NCI-H2029 treated with DMSO at 0.1 percent for 48 hours (cell line): ENCODE measurements at regions not wholly inside any gene's neighbourhood (a gene's known extent, or its start where the extent isn't known, plus 50 kb on each side); places are given as distances from the start of the nearest gene placed in this dataset.

Experiments
- DNase-seq: peaks from one replicate; lab custom pipeline; 2025; lab: John Stamatoyannopoulos, UW

DNA sequence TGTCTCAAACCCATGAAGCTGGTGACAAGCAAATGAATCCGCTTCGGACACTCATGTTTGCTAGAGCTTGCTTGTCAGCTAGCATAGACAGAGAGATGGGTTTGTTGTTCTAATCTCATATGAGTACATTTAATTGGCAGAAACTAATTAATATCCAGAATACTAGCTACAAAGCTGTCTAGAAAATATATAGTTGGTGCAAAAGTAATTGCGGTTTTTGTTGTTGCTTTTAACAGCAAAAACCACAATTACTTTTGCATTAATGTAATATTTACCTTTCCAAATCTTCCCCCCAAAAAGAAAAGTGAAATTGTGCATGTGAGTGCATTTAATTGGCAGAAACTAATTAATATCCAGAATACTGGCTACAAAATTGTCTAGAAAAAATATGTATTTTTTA is 1115.2 kb downstream of the TDRD15 start:
- no peak for DNase-seq

DNA sequence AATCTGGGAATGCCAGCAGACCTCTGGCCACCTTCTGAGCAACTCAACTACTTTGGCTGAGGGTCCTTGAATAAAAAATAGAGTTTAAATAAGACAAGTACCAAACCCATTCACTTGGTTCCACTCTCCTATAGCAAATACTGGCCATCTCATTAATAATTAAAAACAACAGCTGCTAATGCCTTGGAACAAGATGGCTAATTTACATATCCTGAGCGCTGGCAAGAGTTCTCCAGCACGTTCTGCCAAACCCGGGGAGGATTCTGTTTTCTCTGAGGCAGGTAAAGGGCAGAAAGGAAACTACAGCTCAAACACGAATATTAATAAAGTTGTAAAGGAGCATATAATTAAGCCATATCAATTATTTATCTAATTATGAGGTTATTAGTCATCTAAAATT is 1123.7 kb downstream of the TDRD15 start:
- no peak for DNase-seq

DNA sequence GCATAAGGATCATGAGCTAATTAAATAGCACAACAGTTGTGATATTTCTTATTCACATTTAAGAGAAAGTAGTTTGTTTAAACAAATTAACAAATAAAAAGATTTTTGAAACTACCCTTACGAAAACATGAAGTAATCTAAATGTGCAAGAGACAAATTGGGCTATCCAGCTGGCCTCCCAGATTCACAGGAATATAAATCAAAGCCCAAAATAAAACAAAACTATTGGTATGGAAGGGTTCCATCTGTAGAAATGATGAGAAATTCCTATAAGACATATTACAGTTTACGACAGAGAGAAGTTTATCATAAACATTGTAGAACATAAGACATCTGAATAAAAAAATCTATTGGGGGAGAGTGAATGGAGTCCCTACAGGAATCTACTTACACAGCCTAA is 1125.1 kb downstream of the TDRD15 start:
- no peak for DNase-seq

DNA sequence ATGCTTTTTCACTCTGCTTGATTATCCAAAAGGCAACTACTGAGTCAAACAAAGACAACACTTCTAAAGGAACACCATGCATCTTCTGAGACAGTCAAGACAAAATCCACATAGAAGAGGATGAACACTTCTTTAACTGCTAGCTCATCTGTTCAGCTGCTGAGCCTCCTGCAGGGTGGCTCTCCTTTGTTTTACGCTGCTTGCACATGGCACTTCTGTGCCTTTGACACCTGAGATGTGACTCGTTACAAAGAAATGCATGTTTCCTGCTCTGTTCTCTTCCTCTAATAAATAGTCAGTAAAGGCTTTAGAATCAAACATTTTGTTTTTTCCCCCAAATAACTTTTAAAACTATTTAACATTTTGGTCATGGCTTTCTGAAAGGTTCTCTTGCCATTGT is 1129.4 kb downstream of the TDRD15 start:
- no peak for DNase-seq

DNA sequence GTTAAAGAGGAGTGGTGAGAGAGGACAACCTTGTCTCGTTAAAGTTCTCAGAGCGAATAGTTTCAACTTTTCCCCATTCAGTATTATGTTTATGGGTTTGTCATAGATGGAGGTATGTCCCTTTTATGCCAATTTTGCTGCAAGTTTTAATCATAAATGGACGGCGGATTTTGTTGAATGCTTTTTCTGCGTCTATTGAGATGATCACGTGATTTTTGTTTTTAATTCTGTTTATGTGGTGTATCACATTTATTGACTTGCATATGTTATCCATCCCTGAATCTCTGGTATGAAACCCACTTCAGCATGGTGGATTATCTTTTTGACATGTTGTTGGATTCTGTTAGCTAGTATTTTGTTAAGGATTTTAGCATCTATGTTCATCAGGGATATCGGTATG is 1123.8 kb upstream of the KLHL29 start:
- no peak for DNase-seq

DNA sequence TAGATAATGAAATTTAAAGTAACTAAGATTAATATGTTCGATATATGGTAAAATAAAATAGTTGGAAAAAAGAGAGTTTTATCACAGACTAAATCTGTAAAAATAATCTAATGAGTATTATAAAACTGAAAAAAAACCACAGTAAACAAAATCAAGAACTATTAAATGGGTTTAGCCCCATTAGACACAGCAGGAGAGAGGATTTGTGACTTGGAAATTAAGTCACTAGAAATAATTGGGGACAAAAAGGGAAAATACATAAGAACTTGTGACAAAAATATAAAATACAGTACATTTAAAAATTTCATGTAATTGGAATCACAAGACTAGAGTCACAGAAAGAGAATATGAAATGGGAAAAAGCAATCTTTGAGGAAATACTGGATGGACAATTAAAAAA is 1114.6 kb upstream of the KLHL29 start:
- no peak for DNase-seq

DNA sequence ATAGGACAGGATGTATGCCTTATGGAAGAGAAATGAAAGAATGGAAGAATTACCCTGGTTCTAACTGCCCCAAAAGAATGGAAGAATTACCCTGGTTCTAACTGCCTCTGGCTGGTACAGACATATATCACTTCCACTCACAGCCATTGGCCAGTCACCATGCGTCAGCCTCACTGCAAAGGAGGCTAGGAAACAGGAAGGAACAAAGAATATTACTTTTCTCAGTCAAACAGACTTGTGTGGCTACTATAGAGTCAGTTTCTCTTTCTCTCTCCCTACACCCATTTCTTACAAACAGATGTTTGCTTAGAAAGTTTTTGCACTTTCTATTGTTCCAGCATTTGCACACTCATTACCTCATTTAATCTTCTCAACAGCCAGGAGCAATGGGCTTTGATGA is 1111.1 kb upstream of the KLHL29 start:
- no peak for DNase-seq

DNA sequence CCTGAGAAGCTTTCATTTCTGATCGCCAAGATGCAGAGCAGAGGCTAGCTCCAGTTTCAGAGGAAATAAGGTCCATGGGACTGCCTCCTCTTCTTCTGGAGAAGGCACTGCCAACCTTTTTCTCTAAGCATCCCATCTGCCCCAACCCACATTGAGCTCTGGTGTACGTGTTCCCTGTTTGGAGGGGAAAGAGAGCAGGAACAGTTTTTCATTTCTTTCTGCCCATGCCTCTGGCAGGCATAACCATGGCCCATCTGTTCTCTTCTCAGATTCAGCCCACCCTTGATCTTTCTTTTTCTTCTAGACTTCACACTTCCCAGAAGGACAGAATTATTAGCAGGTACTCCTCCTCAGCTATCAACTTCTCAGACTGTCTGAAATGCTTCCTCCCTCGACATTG is 1110.3 kb upstream of the KLHL29 start:
- no peak for DNase-seq

DNA sequence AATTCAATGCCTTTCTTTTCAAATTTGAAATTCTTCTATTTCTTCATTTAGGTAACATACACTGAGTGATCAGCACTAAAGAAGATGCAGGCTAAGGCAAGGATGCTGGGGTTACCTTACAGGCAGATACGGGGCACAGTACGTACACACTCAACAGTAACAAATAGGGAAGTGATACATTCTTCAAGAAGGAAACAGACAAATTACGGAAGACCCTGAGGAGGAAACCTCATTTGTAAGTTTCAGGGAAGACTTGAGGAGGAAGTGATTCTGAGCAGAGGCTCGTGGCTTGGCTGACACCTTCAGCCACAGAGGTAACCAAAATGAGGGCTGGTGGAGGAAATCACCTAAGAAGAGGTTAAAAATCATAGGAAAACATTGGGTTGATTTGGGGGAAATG is 1108.3 kb upstream of the KLHL29 start:
- DNase-seq: no peak

DNA sequence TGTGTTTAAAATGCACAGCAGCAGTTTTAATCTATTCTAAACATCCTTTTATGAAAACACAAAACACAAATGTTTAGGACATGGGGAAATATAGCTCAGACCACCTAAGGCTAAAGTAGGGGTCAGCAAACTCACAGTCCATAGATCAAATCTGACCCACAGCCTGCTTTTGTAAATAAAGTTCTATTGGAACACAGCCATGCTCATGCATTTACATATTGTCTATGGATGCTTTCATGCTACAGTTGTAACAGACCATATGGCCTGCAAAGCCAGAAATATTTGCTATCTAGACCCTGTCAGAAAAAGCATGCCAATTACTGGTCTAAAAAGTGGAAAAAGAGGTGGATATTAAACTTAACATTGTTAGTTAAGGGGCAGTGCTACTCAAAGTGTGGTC is 1105.4 kb upstream of the KLHL29 start:
- DNase-seq: no peak

DNA sequence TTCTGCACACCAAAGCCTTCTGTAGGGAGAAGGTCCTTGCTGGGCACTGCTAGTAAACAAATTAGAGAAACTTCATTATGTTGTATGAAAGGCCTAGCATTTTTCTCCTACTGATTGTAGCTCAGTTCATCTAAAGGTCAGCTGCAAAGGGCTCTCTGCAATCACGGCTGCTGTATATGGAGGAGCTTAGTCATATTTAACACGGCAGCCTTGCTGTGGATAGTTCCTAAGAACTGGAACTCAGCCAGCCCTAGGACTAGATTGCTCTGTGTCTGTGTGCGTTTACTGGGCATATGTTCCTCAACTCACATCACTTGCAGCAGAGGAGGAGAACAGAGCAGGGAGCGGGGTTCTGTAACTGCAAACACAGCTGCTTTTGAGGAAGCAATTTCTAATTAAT is 1103.9 kb upstream of the KLHL29 start:
- no peak for DNase-seq

DNA sequence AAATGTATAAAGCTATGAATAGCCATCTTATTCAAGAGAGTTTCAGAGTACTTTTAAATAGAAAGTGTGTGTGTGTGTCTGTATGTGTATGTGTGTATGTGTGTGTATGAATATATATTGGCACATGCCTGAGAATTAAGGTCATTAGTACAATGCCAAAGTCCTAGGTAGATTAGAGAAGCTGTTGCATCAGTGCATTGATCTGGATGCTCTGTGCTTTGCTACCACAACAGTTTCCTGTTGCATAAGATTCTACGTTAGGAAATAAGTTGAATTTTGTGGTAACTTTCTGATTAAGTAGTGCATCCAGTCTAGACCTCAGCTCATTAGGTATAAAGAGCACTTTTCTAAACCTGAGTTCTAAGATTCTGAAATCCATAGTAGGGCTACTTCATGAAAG is 1102.8 kb upstream of the KLHL29 start:
- DNase-seq: no peak

DNA sequence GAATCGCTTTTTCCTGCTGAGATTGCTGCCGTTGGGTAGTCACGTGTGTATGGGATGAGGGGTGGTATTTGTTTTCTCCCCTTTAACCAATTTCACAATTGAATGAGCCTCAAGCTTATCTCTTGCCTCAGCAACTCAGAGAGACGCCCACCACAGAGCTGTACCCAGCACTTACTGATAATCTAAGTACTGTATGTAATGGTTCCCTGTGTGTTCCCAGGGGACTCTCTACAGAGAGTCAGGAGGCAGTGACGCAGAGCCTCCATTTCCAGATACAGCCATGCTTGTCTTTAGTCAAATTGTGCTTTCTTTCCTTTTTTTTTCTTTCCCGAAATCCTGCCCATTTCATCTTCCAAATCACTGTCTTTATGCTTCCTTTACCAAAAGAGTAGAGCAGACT is 1102.1 kb upstream of the KLHL29 start:
- no peak for DNase-seq

DNA sequence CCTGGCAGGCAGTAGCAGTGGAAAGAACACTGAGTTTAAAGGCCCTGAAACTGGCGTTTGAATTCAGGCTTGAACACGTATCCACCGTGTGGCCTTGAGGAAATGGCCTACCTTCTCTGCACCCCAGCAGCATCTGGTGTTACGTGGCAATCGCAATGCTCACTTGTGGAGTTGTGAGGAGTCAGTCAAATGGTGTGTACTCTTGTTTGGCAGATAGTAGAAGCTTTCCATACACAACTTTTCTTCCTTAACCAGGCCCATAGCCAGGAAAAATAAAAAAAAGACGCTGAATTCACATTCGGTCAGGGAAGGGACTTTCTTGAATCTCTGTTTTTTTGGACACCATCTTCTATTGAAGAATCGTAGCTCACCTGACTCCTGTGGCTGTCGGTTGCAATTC is 1101.5 kb upstream of the KLHL29 start:
- no peak for DNase-seq

DNA sequence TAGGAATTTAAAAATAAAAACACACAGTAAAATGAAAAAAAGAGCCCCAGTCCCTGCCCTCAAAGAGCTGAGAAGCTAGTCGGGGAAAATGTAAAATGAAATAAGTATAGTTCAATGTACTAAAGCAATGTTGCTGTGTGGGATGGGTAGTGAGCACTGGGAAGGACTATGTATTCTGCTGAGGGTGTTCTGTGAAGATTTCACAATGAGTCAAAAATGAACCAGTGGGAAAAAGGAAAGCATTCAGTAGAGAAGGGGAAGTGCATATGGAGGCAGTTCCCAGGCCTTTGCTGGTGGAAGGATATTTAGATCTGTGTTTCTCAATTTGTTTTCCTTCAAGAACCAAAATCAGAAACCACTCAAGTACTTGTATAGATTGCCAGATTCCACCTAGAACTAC is 1094.7 kb upstream of the KLHL29 start:
- no peak for DNase-seq

DNA sequence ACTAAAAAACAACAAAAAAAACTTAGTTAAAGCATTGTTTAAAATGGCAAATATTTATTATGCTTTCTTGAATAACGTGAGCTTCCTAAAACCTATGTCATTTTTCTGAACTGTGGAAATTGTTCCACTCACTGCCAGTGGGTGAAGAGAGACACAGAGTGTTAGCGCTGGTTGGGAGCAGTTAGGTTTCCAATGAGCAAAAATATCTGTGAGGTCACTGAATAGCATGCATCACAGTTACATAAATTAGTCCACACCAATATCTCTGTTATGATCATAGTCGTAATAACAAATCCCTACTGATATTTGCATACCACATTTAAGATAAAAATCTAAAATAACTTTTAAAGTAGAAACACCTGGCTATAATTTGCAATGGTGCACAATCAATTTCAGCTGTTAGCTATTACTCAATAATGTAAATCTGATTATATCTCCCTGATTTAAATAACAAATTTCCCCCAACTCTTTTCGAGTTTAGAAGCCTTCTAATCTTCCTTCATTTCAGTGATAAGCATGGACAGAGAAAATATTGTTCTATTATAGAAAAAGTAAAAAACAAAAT is 1094.0 kb upstream of the KLHL29 start:
- DNase-seq: no peak

DNA sequence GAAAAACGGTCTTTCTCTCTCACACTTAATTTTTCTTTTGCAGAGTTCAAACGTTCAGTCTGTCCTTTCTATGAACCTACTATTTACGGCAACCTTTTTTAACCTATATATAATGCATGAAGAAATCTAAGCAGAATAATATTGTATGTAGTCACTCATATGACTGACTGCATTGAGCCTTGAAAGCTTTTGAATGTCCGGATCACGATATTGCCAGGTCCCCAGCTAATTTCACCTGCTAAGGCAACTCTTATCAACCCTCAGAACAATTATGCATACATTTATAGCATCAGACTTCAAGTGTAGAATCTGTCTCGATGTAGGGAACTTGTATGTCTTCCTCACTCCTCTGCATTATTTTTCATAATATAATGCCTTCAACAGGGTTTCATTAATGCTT is 1083.8 kb upstream of the KLHL29 start:
- DNase-seq: no peak

DNA sequence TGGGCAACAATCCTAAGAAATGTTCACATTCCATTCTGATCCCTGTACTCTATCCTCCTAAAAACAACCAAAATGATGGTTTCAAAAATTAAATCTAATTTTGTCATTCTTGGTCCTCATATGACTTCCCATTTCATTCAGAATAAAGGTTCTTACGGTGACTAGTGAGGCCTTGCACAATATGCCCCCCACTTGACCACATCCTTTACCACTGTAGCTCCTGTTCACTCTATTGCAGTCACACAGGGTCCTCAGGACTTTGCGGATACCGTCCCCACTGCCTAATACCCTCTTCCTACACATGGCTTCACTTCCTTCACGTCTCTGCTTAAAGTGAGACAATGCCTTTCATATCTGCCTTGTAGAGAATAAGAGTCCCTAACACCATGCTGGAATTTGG is 1058.7 kb upstream of the KLHL29 start:
- DNase-seq: no peak

DNA sequence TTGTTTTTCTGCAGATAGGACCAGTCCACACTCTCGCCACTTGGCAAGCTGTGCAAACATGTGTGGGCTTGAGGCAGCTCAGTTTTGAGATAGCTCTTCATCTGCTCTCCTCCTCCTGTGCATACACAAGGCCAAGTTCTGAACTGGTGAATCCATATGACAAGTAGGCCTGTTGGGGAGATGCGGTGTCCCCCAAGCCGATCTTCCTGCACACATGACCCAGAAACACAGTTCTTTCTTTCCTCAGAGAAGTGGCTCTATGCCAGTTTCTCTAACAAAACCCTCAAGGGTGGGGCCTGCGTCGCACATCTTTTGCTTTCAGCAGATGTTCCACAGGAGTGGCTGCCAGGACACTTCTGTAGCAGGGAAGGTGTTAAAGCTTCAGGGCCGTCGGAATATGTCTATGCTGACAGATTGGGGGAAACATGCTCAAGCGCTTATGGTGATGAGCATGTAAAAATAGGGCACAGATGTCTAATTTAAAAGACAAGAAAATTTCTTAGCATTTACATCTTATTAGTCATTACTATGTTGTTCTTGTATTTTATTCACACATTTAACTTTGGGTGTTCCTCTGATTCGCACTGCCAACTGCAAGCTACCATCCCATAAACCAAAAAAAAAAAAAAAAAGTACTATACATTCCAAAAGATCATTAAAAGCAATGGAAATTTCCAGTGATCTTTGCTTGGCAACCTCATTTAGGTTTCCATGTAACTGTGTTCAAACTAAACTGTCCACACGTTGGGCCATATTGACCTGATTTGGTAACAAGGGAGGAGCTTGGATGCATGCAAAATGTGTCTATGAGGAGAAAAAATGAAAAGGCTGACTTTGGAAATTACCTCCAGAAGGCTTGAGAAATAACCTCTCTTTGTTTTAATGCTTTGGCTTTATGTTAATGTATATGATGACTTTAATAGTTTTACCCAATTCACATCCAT is 1055.5 kb upstream of the KLHL29 start:
- no peak for DNase-seq

DNA sequence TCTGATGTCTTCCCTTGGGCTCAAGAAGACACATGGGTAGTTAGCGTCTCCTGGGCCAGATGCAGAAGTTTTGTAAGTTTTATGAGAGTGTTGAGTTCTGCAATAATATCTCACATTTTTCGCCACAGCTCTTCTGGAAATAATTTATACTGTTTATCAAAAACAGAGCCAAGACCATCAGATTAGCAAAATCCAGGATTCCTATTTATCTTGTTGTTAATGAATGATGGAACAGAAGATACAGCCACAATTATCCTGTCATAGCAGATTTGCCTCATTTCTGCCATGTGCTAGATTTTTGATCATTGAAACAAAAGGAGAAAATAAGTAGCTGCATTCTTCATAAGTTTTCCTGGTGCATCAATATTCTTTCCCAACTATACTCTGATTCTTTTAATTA is 1048.6 kb upstream of the KLHL29 start:
- DNase-seq: no peak

DNA sequence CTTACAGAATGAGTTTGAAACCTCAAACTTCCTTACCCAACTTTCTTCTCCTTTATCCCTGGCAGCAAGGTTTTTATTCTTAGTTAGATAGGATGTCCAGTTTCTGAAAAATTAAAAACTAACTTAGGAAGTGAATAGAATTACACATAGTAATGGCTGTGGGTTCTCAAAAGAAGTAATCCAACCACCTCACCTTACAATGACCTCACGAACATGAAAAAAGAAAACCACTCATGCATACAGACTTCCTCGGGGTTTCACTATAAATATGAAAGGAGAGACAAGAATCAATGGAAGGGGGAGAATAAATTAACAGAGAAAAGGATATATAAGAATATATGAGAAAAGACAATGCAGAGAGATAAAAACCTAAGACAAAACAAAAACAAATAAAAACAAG is 1044.3 kb upstream of the KLHL29 start:
- no peak for DNase-seq

DNA sequence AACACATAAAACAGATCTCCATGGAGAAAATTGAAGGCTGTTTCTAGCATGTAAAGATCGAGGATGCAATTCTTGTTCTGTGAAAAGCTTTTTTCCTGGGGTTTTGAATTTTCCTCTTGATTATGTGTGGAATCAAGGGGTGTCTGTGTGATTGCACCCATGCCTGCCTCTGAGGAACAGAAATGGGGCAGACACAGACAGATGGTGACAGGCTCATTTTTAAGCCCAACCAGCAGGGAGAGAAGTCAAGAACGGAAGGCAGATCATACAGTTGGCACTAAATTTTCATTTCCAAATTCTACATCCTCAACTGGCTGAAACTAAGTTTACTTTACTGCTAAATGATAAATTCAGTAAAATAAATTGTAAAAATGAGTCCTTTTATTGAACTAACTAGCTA is 1037.7 kb upstream of the KLHL29 start:
- DNase-seq: no peak

DNA sequence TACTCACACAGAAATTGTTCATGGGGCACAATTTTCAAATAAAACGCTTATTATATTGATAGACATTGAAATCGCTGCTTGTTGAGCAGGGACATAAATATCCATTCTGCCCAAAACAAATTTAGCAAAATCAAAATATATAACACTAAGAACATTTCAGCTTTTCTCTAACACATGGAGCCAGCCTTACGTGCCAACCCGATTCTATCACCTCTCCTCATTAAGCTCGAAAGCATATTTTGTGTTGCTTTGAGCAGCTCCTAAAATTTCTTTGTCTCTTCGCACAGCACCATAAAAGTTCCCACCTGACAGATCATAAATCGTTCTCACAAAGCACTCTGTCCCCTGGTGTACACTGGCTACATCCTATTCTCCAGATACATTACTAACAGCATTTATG is 1034.4 kb upstream of the KLHL29 start:
- no peak for DNase-seq
